H9 (cell line): ENCODE measurements at regions not wholly inside any gene's neighbourhood (a gene's known extent, or its start where the extent isn't known, plus 50 kb on each side); places are given as distances from the start of the nearest gene placed in this dataset.
"Not testable (repeated sequence)": the region's sequence is repeated elsewhere in the genome, so short reads cannot be mapped to it uniquely, and the experiment has no call there.

ENCODE experiments used
- DNase-seq: peaks from one replicate; pipeline ENCODE4 v3.0.0-alpha.2; 2017
- H2AFZ ChIP-seq: one replicate; pipeline ENCODE4 v1.6.1; 2013; ENCODE audit warnings: mild to moderate bottlenecking, low read length, control low read depth, moderate library complexity
- H2AK5ac ChIP-seq: 2 replicates; pipeline ENCODE4 v1.6.1; 2013; ENCODE audit warnings: low read length, control low read depth, mixed read lengths; ENCODE audit not compliant: insufficient read length
- H2BK120ac ChIP-seq: one replicate; pipeline ENCODE4 v1.6.1; 2013; ENCODE audit warnings: low read depth, mild to moderate bottlenecking, low read length, control low read depth, inconsistent platforms; ENCODE audit not compliant: poor library complexity, severe bottlenecking
- H2BK12ac ChIP-seq: 2 replicates; pipeline ENCODE4 v1.6.1; 2013; ENCODE audit warnings: low read length, control low read depth, mixed read lengths, low read depth; ENCODE audit not compliant: insufficient read length
- H2BK15ac ChIP-seq: 2 replicates; pipeline ENCODE4 v1.6.1; 2013; ENCODE audit warnings: low read depth, low read length, control low read depth
- H2BK20ac ChIP-seq: one replicate; pipeline ENCODE4 v1.6.1; 2013; ENCODE audit warnings: low read depth, mild to moderate bottlenecking, low read length, control low read depth, inconsistent platforms; ENCODE audit not compliant: poor library complexity, severe bottlenecking
- H2BK5ac ChIP-seq: 2 replicates; pipeline ENCODE4 v1.6.1; 2013; ENCODE audit warnings: low read length, control low read depth, mixed read lengths; ENCODE audit not compliant: insufficient read length
- H3K14ac ChIP-seq: 2 replicates; pipeline ENCODE4 v1.6.1; 2013; ENCODE audit warnings: low read length, control low read depth; ENCODE audit not compliant: insufficient read depth
- H3K18ac ChIP-seq: 2 replicates; pipeline ENCODE4 v1.6.1; 2013; ENCODE audit warnings: low read depth, mild to moderate bottlenecking, mixed read lengths, low read length, control low read depth; ENCODE audit not compliant: insufficient read length
- H3K23ac ChIP-seq: 2 replicates; pipeline ENCODE4 v1.6.1; 2013; ENCODE audit warnings: low read length, control low read depth, mixed read lengths, low read depth; ENCODE audit not compliant: insufficient read length
- H3K23me2 ChIP-seq: 2 replicates; pipeline ENCODE4 v1.6.1; 2013; ENCODE audit warnings: low read depth, mild to moderate bottlenecking, mixed read lengths, low read length, control low read depth; ENCODE audit not compliant: insufficient read length, poor library complexity, severe bottlenecking
- H3K27ac ChIP-seq: 2 replicates; pipeline ENCODE4 v1.5.1; 2013; ENCODE audit warnings: low read length, control low read depth, mixed read lengths, low read depth; ENCODE audit not compliant: insufficient read length
- H3K27me3 ChIP-seq: 2 replicates; pipeline ENCODE4 v1.6.1; 2013; ENCODE audit warnings: low read length, control low read depth, inconsistent platforms; ENCODE audit not compliant: insufficient read depth
- H3K4ac ChIP-seq: 2 replicates; pipeline ENCODE4 v1.6.1; 2013; ENCODE audit warnings: low read depth, mild to moderate bottlenecking, control low read depth, inconsistent platforms, low read length, moderate library complexity
- H3K4me1 ChIP-seq: 2 replicates; pipeline ENCODE4 v1.6.1; 2013; ENCODE audit warnings: low read length, control low read depth, inconsistent platforms; ENCODE audit not compliant: insufficient read depth
- H3K4me2 ChIP-seq: 2 replicates; pipeline ENCODE4 v1.6.1; 2013; ENCODE audit warnings: low read length, control low read depth, mixed read lengths; ENCODE audit not compliant: insufficient read length, insufficient read depth
- H3K56ac ChIP-seq: 2 replicates; pipeline ENCODE4 v1.6.1; 2013; ENCODE audit warnings: low read depth, mild to moderate bottlenecking, mixed read lengths, low read length, control low read depth; ENCODE audit not compliant: insufficient read length
- H3K79me1 ChIP-seq: 2 replicates; pipeline ENCODE4 v1.6.1; 2013; ENCODE audit warnings: low read depth, mild to moderate bottlenecking, moderate library complexity, low read length, control low read depth, inconsistent platforms; ENCODE audit not compliant: insufficient read depth, poor library complexity, severe bottlenecking
- H3K79me2 ChIP-seq: 2 replicates; pipeline ENCODE4 v1.6.1; 2013; ENCODE audit warnings: low read length, control low read depth, inconsistent platforms; ENCODE audit not compliant: insufficient read depth
- H3K9ac ChIP-seq: 2 replicates; pipeline ENCODE4 v1.6.1; 2013; ENCODE audit warnings: low read length, control low read depth, mixed read lengths; ENCODE audit not compliant: insufficient read length; ENCODE audit errors: extremely low read depth
- H3K9me3 ChIP-seq: one replicate; pipeline ENCODE4 v1.6.1; 2013; ENCODE audit warnings: low read depth, low read length, inconsistent platforms; ENCODE audit not compliant: control insufficient read depth
- H3T11ph ChIP-seq: one replicate; pipeline ENCODE4 v1.6.1; 2013; ENCODE audit warnings: mild to moderate bottlenecking, low read length, control low read depth, inconsistent platforms
- H4K20me1 ChIP-seq: one replicate; pipeline ENCODE4 v1.6.1; 2013; ENCODE audit not compliant: control insufficient read depth, insufficient read length, insufficient read depth
- H4K5ac ChIP-seq: 2 replicates; pipeline ENCODE4 v1.6.1; 2013; ENCODE audit warnings: low read depth, mild to moderate bottlenecking, mixed read lengths, low read length, control low read depth; ENCODE audit not compliant: insufficient read length
- H4K8ac ChIP-seq: replicated peaks from 2 replicates; pipeline ENCODE4 v1.6.1; 2013; ENCODE audit warnings: low read length, control low read depth, mixed read lengths, low read depth; ENCODE audit not compliant: insufficient read length
- H4K91ac ChIP-seq: 2 replicates; pipeline ENCODE4 v1.6.1; 2013; ENCODE audit warnings: low read depth, mild to moderate bottlenecking, moderate library complexity, mixed read lengths, low read length, control low read depth; ENCODE audit not compliant: insufficient read length
- H3K27ac Mint-ChIP-seq, 3 experiments: 2 replicates in 2 of 3; 3 replicates in 1 of 3; pipeline ENCODE4 v1.8.0; 2020 to 2021; ENCODE audit warnings: mixed read lengths in 3 of 3, mild to moderate bottlenecking in 1 of 3, moderate library complexity in 1 of 3
- H3K27me3 Mint-ChIP-seq: 2 replicates; pipeline ENCODE4 v1.8.0; 2021; ENCODE audit warnings: low read depth, mild to moderate bottlenecking, moderate library complexity, mixed read lengths
- H3K36me3 Mint-ChIP-seq, 3 experiments: 2 replicates in 2 of 3; 3 replicates in 1 of 3; pipeline ENCODE4 v1.8.0; 2020 to 2021; ENCODE audit warnings: low read depth in 3 of 3, mixed read lengths in 3 of 3; ENCODE audit not compliant: insufficient read depth in 1 of 3
- H3K4me1 Mint-ChIP-seq, 2 experiments: 2 replicates each; pipeline ENCODE4 v1.8.0; 2020; ENCODE audit warnings: mixed read lengths in 2 of 2
- H3K4me3 Mint-ChIP-seq, 2 experiments: 2 replicates in 1 of 2; 3 replicates in 1 of 2; pipeline ENCODE4 v1.8.0; 2020 to 2021; ENCODE audit warnings: mild to moderate bottlenecking in 2 of 2, mixed read lengths in 2 of 2, moderate library complexity in 1 of 2
- H3K9me3 Mint-ChIP-seq, 2 experiments: 2 replicates in 1 of 2; 3 replicates in 1 of 2; pipeline ENCODE4 v1.8.0; 2020; ENCODE audit warnings: mild to moderate bottlenecking in 2 of 2, mixed read lengths in 2 of 2, moderate library complexity in 1 of 2
- WGBS: extraction: QIAGEN DNeasy Blood & Tissue Kit; methylation state at CpG from one replicate; pipeline ENCODE4 v1.1.7; 2013; ENCODE audit warnings: missing lambda C conversion rate, low lambda C conversion rate, mixed read lengths; ENCODE audit not compliant: insufficient read length; ENCODE audit errors: extremely low coverage; 5-methylcytosine and 5-hydroxymethylcytosine counted together

- H3K79me2 ChIP-seq, H4K5ac ChIP-seq, H4K20me1 ChIP-seq, H3K14ac ChIP-seq, H3K23ac ChIP-seq, H2BK5ac ChIP-seq, H3K23me2 ChIP-seq, H2BK15ac ChIP-seq, H3K27me3 ChIP-seq, H3K4me3 Mint-ChIP-seq, H3T11ph ChIP-seq, H3K4ac ChIP-seq, H3K18ac ChIP-seq, H3K56ac ChIP-seq, H4K8ac ChIP-seq, H2BK12ac ChIP-seq, H3K9ac ChIP-seq, DNase-seq, H2AK5ac ChIP-seq, H3K79me1 ChIP-seq, H3K4me1 Mint-ChIP-seq, H2BK120ac ChIP-seq, H3K9me3 ChIP-seq, H2BK20ac ChIP-seq, H3K27me3 Mint-ChIP-seq, H3K27ac Mint-ChIP-seq, H3K4me1 ChIP-seq, H3K4me2 ChIP-seq, H3K27ac ChIP-seq, H4K91ac ChIP-seq, H2AFZ ChIP-seq, H3K36me3 Mint-ChIP-seq: not testable (repeated sequence)
- H3K9me3 Mint-ChIP-seq, result peaks cover 0 to 13% of the 10 kb centered on the region in 2 experiments; a peak in 3 of 5 replicates
Observed at GRCh38 chr2:131948641-131949040, 213.1 kb downstream of the ANKRD30BL start.

- H2BK120ac ChIP-seq, H3K23ac ChIP-seq, H3K27me3 Mint-ChIP-seq, H3K79me2 ChIP-seq, H3K27me3 ChIP-seq, H3K4ac ChIP-seq, H4K5ac ChIP-seq, H3K9ac ChIP-seq, H3K14ac ChIP-seq, H3K27ac Mint-ChIP-seq, H3K9me3 ChIP-seq, H4K91ac ChIP-seq, H3K79me1 ChIP-seq, H4K20me1 ChIP-seq, H3K4me1 ChIP-seq, H4K8ac ChIP-seq, H3K56ac ChIP-seq, H2BK20ac ChIP-seq, H3K23me2 ChIP-seq, H3K36me3 Mint-ChIP-seq, H3K4me1 Mint-ChIP-seq, H2AK5ac ChIP-seq, H2BK12ac ChIP-seq, DNase-seq, H3K27ac ChIP-seq, H2AFZ ChIP-seq, H3K4me2 ChIP-seq, H2BK5ac ChIP-seq, H3K18ac ChIP-seq, H2BK15ac ChIP-seq, H3K4me3 Mint-ChIP-seq, H3T11ph ChIP-seq: not testable (repeated sequence)
- WGBS, result no CpG with 5 or more reads among the region's 1 CpG
- peaks cover 0 to 18% of the 10 kb centered on the region in 2 experiments; a peak in 2 of 5 replicates for H3K9me3 Mint-ChIP-seq
Observed at GRCh38 chr2:131923287-131923686, 238.5 kb downstream of the ANKRD30BL start.
